ENCODE measurements at regions not wholly inside any gene's neighbourhood (a gene's known extent, or its start where the extent isn't known, plus 50 kb on each side); places are given as distances from the start of the nearest gene placed in this dataset.

DNA sequence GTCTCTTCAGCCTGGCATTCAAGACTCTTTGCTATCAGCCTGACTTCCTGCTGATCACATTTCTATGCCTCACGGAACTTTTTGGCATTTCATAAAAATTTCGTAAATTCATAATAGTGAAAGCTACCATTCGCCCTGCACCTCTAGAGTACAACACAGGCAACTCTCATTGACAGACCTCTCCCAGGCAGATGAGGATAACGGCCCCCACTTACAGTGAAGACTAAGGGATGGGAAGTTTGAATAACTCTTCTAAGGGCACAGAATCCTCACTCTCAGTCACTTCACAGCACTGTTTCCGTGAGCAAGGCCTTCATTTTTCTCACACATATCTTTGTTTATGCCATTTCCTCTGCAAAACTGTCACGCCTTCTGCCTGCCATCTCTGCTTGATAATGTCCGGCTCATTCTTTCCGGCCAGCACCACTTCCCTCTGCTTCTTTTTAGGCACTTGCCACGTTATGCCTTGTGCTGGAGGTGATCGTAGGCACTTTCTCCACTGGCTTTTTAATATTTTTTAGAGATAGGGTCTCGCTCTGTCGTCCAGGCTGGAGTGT, 224.1 kb upstream of the HES1 start:
- no peaks in the 10 kb centered on the region for H3K9me3 ChIP-seq (ENCODE audit: control insufficient read depth, insufficient read depth, low read length)
- H3K36me3 ChIP-seq (ENCODE audit: control insufficient read depth, low read length): no peaks in the 10 kb centered on the region
- H3K4me1 ChIP-seq (ENCODE audit: control insufficient read depth, low read length): no peaks in the 10 kb centered on the region
- no peaks in the 10 kb centered on the region for H4K20me1 ChIP-seq (ENCODE audit: control insufficient read depth, insufficient read depth, low read depth, low read length)
- H3K9me2 ChIP-seq (replicated peaks; ENCODE audit: control insufficient read depth, low read length): no peaks in the 10 kb centered on the region
- peaks cover 9% of the 10 kb centered on the region for H3K27me3 ChIP-seq (ENCODE audit: control insufficient read depth, low read length)
- H3K27ac ChIP-seq (ENCODE audit: low read depth, low read length): no peak overlapping the region
- no peaks in the 10 kb centered on the region for H3F3A ChIP-seq (ENCODE audit: control insufficient read depth, insufficient read depth)
- no peak overlapping the region for H3K4me2 ChIP-seq (ENCODE audit: low read length)
- H3K79me2 ChIP-seq (ENCODE audit: control insufficient read depth, low read length): no peaks in the 10 kb centered on the region
- no peak overlapping the region for H3K4me3 ChIP-seq (ENCODE audit: low read length)
- TF ChIP-seq, protein P1, sequence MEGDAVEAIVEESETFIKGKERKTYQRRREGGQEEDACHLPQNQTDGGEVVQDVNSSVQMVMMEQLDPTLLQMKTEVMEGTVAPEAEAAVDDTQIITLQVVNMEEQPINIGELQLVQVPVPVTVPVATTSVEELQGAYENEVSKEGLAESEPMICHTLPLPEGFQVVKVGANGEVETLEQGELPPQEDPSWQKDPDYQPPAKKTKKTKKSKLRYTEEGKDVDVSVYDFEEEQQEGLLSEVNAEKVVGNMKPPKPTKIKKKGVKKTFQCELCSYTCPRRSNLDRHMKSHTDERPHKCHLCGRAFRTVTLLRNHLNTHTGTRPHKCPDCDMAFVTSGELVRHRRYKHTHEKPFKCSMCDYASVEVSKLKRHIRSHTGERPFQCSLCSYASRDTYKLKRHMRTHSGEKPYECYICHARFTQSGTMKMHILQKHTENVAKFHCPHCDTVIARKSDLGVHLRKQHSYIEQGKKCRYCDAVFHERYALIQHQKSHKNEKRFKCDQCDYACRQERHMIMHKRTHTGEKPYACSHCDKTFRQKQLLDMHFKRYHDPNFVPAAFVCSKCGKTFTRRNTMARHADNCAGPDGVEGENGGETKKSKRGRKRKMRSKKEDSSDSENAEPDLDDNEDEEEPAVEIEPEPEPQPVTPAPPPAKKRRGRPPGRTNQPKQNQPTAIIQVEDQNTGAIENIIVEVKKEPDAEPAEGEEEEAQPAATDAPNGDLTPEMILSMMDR (IDR thresholded peaks at IDR 0.05; ENCODE audit: low read depth, low read length, poor library complexity, severe bottlenecking): no peak
- TF ChIP-seq EZH2phosphoT487 (IDR thresholded peaks at IDR 0.05; ENCODE audit: borderline replicate concordance, low read length): no peak

DNA sequence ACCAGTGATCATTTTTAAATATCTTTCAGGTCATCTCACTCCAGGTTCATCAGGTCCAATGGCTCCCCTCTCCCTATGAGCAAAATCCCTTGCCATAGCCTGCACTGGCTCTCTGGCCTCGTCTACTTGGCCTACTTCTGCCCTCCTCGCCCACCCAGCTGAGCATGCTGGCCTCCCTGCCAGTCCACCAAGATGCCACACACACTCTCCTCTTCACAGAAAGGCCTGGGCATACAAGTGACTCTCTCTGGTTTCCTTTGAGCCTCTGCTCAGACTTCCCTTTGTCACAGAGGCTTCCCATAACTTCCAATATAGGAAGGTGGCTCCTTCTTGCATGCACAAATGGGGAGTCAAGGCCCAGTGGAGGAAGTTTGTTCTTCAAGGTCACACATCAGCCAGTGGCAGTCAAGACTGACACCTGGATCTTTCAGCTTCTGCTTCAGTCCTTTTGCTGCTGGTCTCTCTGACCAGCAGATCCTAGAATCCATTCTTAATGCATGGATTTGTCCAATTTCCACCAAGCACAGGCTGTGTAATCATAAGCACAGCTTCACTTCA, 223.2 kb upstream of the HES1 start:
- H3K27me3 ChIP-seq (ENCODE audit: control insufficient read depth, low read length): peaks cover 13% of the 10 kb centered on the region
- H3K4me1 ChIP-seq (ENCODE audit: control insufficient read depth, low read length): no peaks in the 10 kb centered on the region
- TF ChIP-seq, protein P1 (IDR thresholded peaks at IDR 0.05; ENCODE audit: low read depth, low read length, poor library complexity, severe bottlenecking): no peak
- TF ChIP-seq EZH2phosphoT487 (IDR thresholded peaks at IDR 0.05; ENCODE audit: borderline replicate concordance, low read length): no peak

DNA sequence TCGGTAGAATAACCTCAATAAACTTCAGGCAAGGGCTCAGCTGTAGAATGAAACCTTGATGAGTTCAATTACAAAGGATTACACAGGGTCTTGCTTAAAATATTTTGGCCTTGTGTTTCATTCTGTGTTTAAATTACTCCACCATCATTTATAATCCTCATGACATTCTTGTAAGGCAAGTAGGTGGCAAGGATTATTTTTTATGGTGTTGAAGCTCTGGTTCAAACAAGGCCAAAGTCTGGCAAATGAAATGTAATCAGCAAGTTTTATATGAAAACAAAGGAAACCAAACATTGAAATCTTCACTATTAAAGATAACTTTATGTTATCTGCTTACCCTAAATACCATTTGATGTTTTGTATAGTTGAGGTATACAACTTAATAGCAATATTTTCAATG, 221.3 kb upstream of the HES1 start:
- Histone ChIP-seq H3K4me1 (ENCODE audit: control insufficient read depth, low read length) (no peaks in the 10 kb centered on the region), H3K27me3 (ENCODE audit: control insufficient read depth, low read length) (peaks cover 12% of the 10 kb centered on the region), H3K9me3 (ENCODE audit: control insufficient read depth, insufficient read depth, low read length) (no peaks in the 10 kb centered on the region), H3F3A (ENCODE audit: control insufficient read depth, insufficient read depth) (no peaks in the 10 kb centered on the region), H3K27ac (ENCODE audit: low read depth, low read length) (no peak overlapping the region), H3K4me3 (ENCODE audit: low read length) (no peak overlapping the region), H3K4me2 (ENCODE audit: low read length) (no peak overlapping the region), H3K79me2 (ENCODE audit: control insufficient read depth, low read length) (no peaks in the 10 kb centered on the region), H3K9me2 (replicated peaks; ENCODE audit: control insufficient read depth, low read length) (no peaks in the 10 kb centered on the region), H4K20me1 (ENCODE audit: control insufficient read depth, insufficient read depth, low read depth, low read length) (no peaks in the 10 kb centered on the region), H3K36me3 (ENCODE audit: control insufficient read depth, low read length) (no peaks in the 10 kb centered on the region)
- TF ChIP-seq, protein P1 (IDR thresholded peaks at IDR 0.05; ENCODE audit: low read depth, low read length, poor library complexity, severe bottlenecking): no peak
- TF ChIP-seq EZH2phosphoT487 (IDR thresholded peaks at IDR 0.05; ENCODE audit: borderline replicate concordance, low read length): no peak

More for the DNA sequence above, 223.2 kb upstream of the HES1 start:
- no peak overlapping the region for H3K27ac ChIP-seq (ENCODE audit: low read depth, low read length)
- no peak overlapping the region for H3K4me2 ChIP-seq (ENCODE audit: low read length)
- no peaks in the 10 kb centered on the region for H3K79me2 ChIP-seq (ENCODE audit: control insufficient read depth, low read length)
- H3K9me2 ChIP-seq (replicated peaks; ENCODE audit: control insufficient read depth, low read length): no peaks in the 10 kb centered on the region
- no peaks in the 10 kb centered on the region for H4K20me1 ChIP-seq (ENCODE audit: control insufficient read depth, insufficient read depth, low read depth, low read length)
- no peak overlapping the region for H3K4me3 ChIP-seq (ENCODE audit: low read length)
- H3F3A ChIP-seq (ENCODE audit: control insufficient read depth, insufficient read depth): no peaks in the 10 kb centered on the region
- no peaks in the 10 kb centered on the region for H3K9me3 ChIP-seq (ENCODE audit: control insufficient read depth, insufficient read depth, low read length)
- H3K36me3 ChIP-seq (ENCODE audit: control insufficient read depth, low read length): no peaks in the 10 kb centered on the region
